Mesenteric fat pad (tissue), 1 donor: ENCODE measurements at regions not wholly inside any gene's neighbourhood (a gene's known extent, or its start where the extent isn't known, plus 50 kb on each side); places are given as distances from the start of the nearest gene placed in this dataset.
"Not testable (repeated sequence)": the region's sequence is repeated elsewhere in the genome, so short reads cannot be mapped to it uniquely, and the experiment has no call there.

Source experiments
- DNase-seq: peaks from one replicate; pipeline ENCODE4 v3.0.0-alpha.2; 2020; ENCODE audit warnings: low spot score
- donor health status: DM: yes; HTN: yes; CAD: no.

- DNase-seq = no peak
Measured at GRCh38 chr1:30232288-30232899, 491.0 kb downstream of the MATN1 start.

GRCh38 chr1:30229960-30230359 is 493.4 kb downstream of the MATN1 start:
- no peak for DNase-seq

- DNase-seq = no peak
Measured at GRCh38 chr1:30229557-30229956, 493.8 kb downstream of the MATN1 start.

- DNase-seq = no peak
Measured at GRCh38 chr1:30226648-30227047, 496.7 kb downstream of the MATN1 start.

- no peak for DNase-seq
Measured at GRCh38 chr1:30225357-30225756, 498.0 kb downstream of the MATN1 start.

GRCh38 chr1:30219675-30220074 is 503.7 kb downstream of the MATN1 start:
- no peak for DNase-seq

- DNase-seq = no peak
Measured at GRCh38 chr1:30218438-30218837, 504.9 kb downstream of the MATN1 start.

- DNase-seq = no peak
Measured at GRCh38 chr1:30216602-30217001, 506.8 kb downstream of the MATN1 start.

GRCh38 chr1:30213936-30214335 is 509.4 kb downstream of the MATN1 start:
- DNase-seq = peak; percentile 57

GRCh38 chr1:30207962-30208361 is 515.4 kb downstream of the MATN1 start:
- not testable (repeated sequence) for DNase-seq

GRCh38 chr1:30206631-30207030 is 516.8 kb downstream of the MATN1 start:
- peak; percentile 18 for DNase-seq

GRCh38 chr1:30204916-30205315 is 518.5 kb downstream of the MATN1 start:
- peak; percentile 3 for DNase-seq

- DNase-seq = no peak
Measured at GRCh38 chr1:30201015-30201414, 522.4 kb downstream of the MATN1 start.

GRCh38 chr1:30200161-30200560 is 523.2 kb downstream of the MATN1 start:
- no peak for DNase-seq

GRCh38 chr1:30199563-30199962 is 523.8 kb downstream of the MATN1 start:
- DNase-seq = no peak

GRCh38 chr1:30198795-30199403 is 524.5 kb downstream of the MATN1 start:
- no peak for DNase-seq

GRCh38 chr1:30198451-30198760 is 525.0 kb downstream of the MATN1 start:
- no peak for DNase-seq

- DNase-seq = no peak
Measured at GRCh38 chr1:30197639-30198450, 525.5 kb downstream of the MATN1 start.

GRCh38 chr1:30196872-30197638 is 526.3 kb downstream of the MATN1 start:
- no peak for DNase-seq

- no peak for DNase-seq
Measured at GRCh38 chr1:30196457-30196856, 526.9 kb downstream of the MATN1 start.

GRCh38 chr1:30195424-30196134 is 527.8 kb downstream of the MATN1 start:
- DNase-seq = no peak
